ENCODE measurements at regions not wholly inside any gene's neighbourhood (a gene's known extent, or its start where the extent isn't known, plus 50 kb on each side); places are given as distances from the start of the nearest gene placed in this dataset.

DNA sequence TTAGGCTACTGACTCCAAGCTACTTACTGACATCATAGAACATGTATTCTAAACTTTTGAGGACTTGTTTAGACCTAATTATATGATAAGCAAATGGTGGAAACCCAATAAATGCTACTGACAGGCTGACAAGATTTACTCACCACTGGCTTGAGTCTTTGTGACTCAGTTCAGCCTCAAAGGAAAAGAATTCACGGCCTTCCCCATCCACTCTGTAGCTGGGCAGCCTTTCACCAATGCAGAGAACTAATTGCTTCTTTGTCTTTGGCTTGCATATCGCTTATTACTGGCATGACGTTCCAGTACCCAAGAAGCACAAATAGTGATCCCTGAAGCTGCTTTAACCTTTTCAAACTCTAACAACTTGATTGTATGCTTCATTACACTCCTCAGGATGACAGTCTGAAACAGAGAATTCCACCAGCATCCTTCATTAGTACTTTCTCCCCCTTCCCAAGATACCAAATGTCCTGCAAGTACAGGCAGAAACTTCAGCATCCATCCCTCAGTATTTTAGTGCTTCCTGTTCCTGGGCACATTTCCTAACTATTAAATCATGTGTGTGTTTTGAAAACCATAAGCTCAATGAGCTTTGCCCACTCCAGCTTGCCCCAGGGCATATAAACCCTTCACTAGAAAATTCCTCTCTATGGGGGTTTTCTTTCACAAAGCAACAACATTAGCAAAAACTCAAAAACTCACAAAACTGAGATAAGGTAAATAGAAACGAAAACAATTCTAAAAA, 298.1 kb upstream of the SLC7A11 start:
- no peaks in the 10 kb centered on the region for H3K9me3 ChIP-seq (ENCODE audit: insufficient read depth, low read length)
- DNase-seq (ENCODE audit: low read depth, low spot score) = no peak
- TF ChIP-seq YY1 (IDR thresholded peaks at IDR 0.05; ENCODE audit: insufficient read depth, insufficient read length) (no peak), ZNF274 (IDR thresholded peaks at IDR 0.05; ENCODE audit: low read depth, low read length) (no peak)
- no peaks in the 10 kb centered on the region for H3K36me3 ChIP-seq (ENCODE audit: insufficient read depth, insufficient read length, low read length)
- no peak overlapping the region for H3K4me3 ChIP-seq (ENCODE audit: insufficient read length, low read depth)
- no peaks in the 10 kb centered on the region for H3K27me3 ChIP-seq (ENCODE audit: insufficient read depth, insufficient read length)
- H3K4me1 ChIP-seq (ENCODE audit: insufficient read depth, insufficient read length) = no peaks in the 10 kb centered on the region
- no peak overlapping the region for H3K9ac ChIP-seq (ENCODE audit: insufficient read length, low read depth)

DNA sequence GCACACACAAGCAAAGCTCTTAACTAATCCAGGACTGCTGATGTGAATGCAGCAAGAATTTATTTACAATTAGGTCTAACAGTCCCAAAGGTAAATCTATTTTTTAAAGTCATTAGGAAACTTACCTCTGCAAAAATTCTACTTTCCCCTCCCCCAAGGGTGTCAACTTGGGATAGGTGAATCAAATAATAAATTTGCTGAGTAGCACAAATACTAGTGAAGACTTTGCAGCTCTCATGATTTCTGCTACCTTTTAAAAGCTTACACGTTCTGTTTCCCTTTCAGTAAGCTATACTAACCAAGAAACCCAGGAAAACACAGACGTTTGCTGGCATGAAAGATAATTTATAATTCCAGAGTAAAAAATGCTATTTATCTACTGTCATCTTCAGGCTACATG, 296.6 kb upstream of the SLC7A11 start:
- Histone ChIP-seq H3K9ac (ENCODE audit: insufficient read length, low read depth) (no peak overlapping the region), H3K4me3 (ENCODE audit: insufficient read length, low read depth) (no peak overlapping the region), H3K27me3 (ENCODE audit: insufficient read depth, insufficient read length) (no peaks in the 10 kb centered on the region), H3K36me3 (ENCODE audit: insufficient read depth, insufficient read length, low read length) (no peaks in the 10 kb centered on the region), H3K9me3 (ENCODE audit: insufficient read depth, low read length) (no peaks in the 10 kb centered on the region), H3K4me1 (ENCODE audit: insufficient read depth, insufficient read length) (no peaks in the 10 kb centered on the region)
- no peak for DNase-seq (ENCODE audit: low read depth, low spot score)
- TF ChIP-seq YY1 (IDR thresholded peaks at IDR 0.05; ENCODE audit: insufficient read depth, insufficient read length) (no peak), SUZ12 (IDR thresholded peaks at IDR 0.05; ENCODE audit: extremely low read depth, insufficient read depth, insufficient read length) (no peak), ZNF274 (IDR thresholded peaks at IDR 0.05; ENCODE audit: low read depth, low read length) (no peak)

DNA sequence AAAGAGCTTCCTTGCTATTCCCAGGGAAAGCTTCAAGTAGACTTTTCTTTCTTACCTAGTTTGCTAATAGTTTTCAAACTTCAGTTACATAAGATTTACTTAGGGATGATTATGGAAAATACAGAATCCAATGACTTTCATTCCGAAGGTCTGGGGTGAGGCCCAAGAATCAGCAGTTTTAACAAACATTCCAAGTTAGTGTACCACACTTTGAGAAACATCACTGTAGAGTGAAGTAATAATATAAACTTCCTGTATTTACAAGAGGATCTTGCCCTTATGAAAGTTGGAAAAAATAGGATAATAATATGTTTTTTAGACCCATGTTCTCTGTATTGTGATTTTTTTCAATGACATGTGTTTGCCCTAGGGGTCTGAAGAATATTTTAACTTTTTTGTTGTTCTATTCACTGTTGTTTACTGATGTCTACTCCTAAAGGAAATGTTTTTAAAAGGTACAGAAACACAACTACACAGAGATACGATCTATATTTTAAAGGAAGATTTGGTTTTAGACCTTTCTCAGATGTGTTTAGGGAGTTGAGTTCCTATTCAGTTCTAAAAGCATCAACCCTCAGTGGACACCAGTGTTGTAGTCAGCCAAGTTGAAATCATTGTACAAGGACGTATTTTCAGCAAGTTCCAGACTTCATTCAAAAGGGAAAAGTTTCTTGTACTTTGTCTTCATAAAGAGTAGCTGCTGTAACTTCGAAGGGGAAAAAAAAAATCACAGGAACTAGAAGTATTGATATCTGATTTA, 295.8 kb upstream of the SLC7A11 start:
- H3K4me1 ChIP-seq (ENCODE audit: insufficient read depth, insufficient read length) = no peaks in the 10 kb centered on the region
- no peak overlapping the region for H3K9ac ChIP-seq (ENCODE audit: insufficient read length, low read depth)
- TF ChIP-seq ZNF274 (IDR thresholded peaks at IDR 0.05; ENCODE audit: low read depth, low read length) (no peak), YY1 (IDR thresholded peaks at IDR 0.05; ENCODE audit: insufficient read depth, insufficient read length) (no peak), SUZ12 (IDR thresholded peaks at IDR 0.05; ENCODE audit: extremely low read depth, insufficient read depth, insufficient read length) (no peak)
- H3K36me3 ChIP-seq (ENCODE audit: insufficient read depth, insufficient read length, low read length) = no peaks in the 10 kb centered on the region
- H3K27me3 ChIP-seq (ENCODE audit: insufficient read depth, insufficient read length) = no peaks in the 10 kb centered on the region
- DNase-seq (ENCODE audit: low read depth, low spot score) = no peak
- no peaks in the 10 kb centered on the region for H3K9me3 ChIP-seq (ENCODE audit: insufficient read depth, low read length)
- H3K4me3 ChIP-seq (ENCODE audit: insufficient read length, low read depth) = no peak overlapping the region

DNA sequence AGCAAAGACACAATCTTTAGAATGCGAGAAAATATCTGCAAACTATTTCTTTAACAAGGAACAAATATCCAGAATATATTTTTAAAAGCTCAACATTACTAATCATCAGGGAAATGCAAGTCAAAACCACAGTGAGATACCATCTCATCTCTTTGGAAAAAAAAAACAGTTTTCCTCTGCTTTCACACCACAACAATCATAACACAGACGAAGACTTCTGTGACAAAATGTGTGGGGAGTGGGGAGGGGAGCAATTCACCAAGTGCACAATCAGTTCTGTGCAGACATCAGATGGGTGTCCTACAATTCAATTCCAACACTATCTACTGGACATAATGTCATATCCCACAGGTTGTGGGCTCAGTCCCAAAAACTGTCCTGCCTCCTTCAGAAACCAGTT, 293.2 kb upstream of the SLC7A11 start:
- Histone ChIP-seq H3K9me3 (ENCODE audit: insufficient read depth, low read length) (0 out of 2 replicates have a peak, but pooled peaks cover 7% of the 10 kb centered on the region), H3K4me3 (ENCODE audit: insufficient read length, low read depth) (no peak overlapping the region), H3K4me1 (ENCODE audit: insufficient read depth, insufficient read length) (no peaks in the 10 kb centered on the region), H3K27me3 (ENCODE audit: insufficient read depth, insufficient read length) (no peaks in the 10 kb centered on the region), H3K9ac (ENCODE audit: insufficient read length, low read depth) (no peak overlapping the region), H3K36me3 (ENCODE audit: insufficient read depth, insufficient read length, low read length) (no peaks in the 10 kb centered on the region)
- DNase-seq (ENCODE audit: low read depth, low spot score) = no peak
- TF ChIP-seq YY1 (IDR thresholded peaks at IDR 0.05; ENCODE audit: insufficient read depth, insufficient read length) = no peak
- no peak for TF ChIP-seq SUZ12 (IDR thresholded peaks at IDR 0.05; ENCODE audit: extremely low read depth, insufficient read depth, insufficient read length)
- no peak for TF ChIP-seq ZNF274 (IDR thresholded peaks at IDR 0.05; ENCODE audit: low read depth, low read length)

DNA sequence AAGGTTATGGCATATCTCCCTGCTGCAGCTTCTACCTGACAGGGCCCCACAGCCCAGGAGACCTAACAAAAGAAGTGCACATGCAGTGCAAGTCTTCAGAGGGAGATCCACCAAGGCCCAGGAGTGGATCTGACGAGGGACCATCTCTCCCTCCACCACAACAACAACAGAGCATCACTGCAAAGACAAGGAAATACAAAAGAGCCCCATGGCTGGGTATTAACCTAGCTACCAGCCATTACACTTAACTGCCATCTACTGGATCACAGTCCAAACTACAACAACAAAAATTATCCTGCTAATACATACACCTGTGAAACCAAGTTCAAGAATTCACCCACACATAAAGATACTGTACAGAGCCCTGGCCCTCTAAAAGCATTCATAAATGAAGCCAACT, 280.2 kb upstream of the SLC7A11 start:
- peak; percentile 16 for DNase-seq (ENCODE audit: low read depth, low spot score)

DNA sequence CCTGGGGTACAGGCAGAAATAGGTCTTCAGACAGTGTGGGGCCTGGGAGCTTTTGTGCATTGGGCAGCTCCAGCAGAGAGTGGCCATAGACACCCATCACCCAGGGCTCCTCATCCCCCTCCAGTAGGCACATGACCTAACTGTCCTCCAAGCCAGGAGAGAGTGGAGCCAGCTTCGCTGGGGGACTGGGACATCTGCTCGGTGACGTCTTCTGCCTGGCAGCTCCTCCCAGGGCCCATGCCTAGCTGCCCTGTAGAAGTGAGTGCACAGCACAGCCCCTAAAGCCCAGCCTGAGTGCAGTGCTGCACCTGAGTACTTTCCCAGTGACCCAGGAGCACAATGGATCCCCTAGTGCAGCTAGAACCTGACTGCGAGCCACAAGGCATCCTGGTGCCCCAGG, 279.7 kb upstream of the SLC7A11 start:
- H3K36me3 ChIP-seq (ENCODE audit: insufficient read depth, insufficient read length, low read length) = no peaks in the 10 kb centered on the region
- H3K4me1 ChIP-seq (ENCODE audit: insufficient read depth, insufficient read length) = no peaks in the 10 kb centered on the region
- TF ChIP-seq SUZ12 (IDR thresholded peaks at IDR 0.05; ENCODE audit: extremely low read depth, insufficient read depth, insufficient read length) (no peak), ZNF274 (IDR thresholded peaks at IDR 0.05; ENCODE audit: low read depth, low read length) (no peak)
- H3K27me3 ChIP-seq (ENCODE audit: insufficient read depth, insufficient read length) = no peaks in the 10 kb centered on the region
- H3K9me3 ChIP-seq (ENCODE audit: insufficient read depth, low read length) = no peaks in the 10 kb centered on the region; the same call in 1 of the 2 replicates
- DNase-seq (ENCODE audit: low read depth, low spot score) = no peak
- no peak overlapping the region for H3K9ac ChIP-seq (ENCODE audit: insufficient read length, low read depth)
- no peak overlapping the region for H3K4me3 ChIP-seq (ENCODE audit: insufficient read length, low read depth)

More for the DNA sequence above, 280.2 kb upstream of the SLC7A11 start:
- H3K9ac ChIP-seq (ENCODE audit: insufficient read length, low read depth) = no peak overlapping the region
- H3K4me1 ChIP-seq (ENCODE audit: insufficient read depth, insufficient read length) = no peaks in the 10 kb centered on the region
- H3K27me3 ChIP-seq (ENCODE audit: insufficient read depth, insufficient read length) = no peaks in the 10 kb centered on the region
- TF ChIP-seq ZNF274 (IDR thresholded peaks at IDR 0.05; ENCODE audit: low read depth, low read length) = no peak
- TF ChIP-seq SUZ12 (IDR thresholded peaks at IDR 0.05; ENCODE audit: extremely low read depth, insufficient read depth, insufficient read length) = no peak
- no peak for TF ChIP-seq YY1 (IDR thresholded peaks at IDR 0.05; ENCODE audit: insufficient read depth, insufficient read length)
- no peaks in the 10 kb centered on the region; the same call in 1 of the 2 replicates for H3K9me3 ChIP-seq (ENCODE audit: insufficient read depth, low read length)
- H3K4me3 ChIP-seq (ENCODE audit: insufficient read length, low read depth) = no peak overlapping the region
- H3K36me3 ChIP-seq (ENCODE audit: insufficient read depth, insufficient read length, low read length) = no peaks in the 10 kb centered on the region

DNA sequence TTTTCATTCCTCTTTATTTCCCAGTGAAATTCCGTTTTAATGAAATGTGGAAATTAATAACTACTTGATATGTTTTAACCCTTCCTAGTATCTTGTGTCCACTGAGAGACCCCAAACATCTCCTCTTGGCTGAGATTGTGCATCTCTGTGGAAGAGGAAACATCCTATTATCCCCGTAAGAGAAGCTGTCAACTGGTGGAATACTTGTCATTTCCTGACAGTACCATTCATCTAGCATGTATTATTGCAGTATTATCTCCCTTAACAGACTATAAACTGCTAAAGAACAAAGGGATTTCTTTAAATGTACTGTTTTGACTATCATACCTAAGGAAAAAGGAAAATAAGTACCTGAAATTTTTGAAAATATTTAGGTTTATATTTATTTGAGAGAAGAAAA, 277.3 kb upstream of the SLC7A11 start:
- no peak for TF ChIP-seq SUZ12 (IDR thresholded peaks at IDR 0.05; ENCODE audit: extremely low read depth, insufficient read depth, insufficient read length)
- TF ChIP-seq ZNF274 (IDR thresholded peaks at IDR 0.05; ENCODE audit: low read depth, low read length) = no peak
- TF ChIP-seq YY1 (IDR thresholded peaks at IDR 0.05; ENCODE audit: insufficient read depth, insufficient read length) = no peak
- Histone ChIP-seq H3K9ac (ENCODE audit: insufficient read length, low read depth) (no peak overlapping the region), H3K27me3 (ENCODE audit: insufficient read depth, insufficient read length) (no peaks in the 10 kb centered on the region), H3K4me1 (ENCODE audit: insufficient read depth, insufficient read length) (no peaks in the 10 kb centered on the region), H3K36me3 (ENCODE audit: insufficient read depth, insufficient read length, low read length) (no peaks in the 10 kb centered on the region), H3K4me3 (ENCODE audit: insufficient read length, low read depth) (no peak overlapping the region), H3K9me3 (ENCODE audit: insufficient read depth, low read length) (no peaks in the 10 kb centered on the region)
- no peak for DNase-seq (ENCODE audit: low read depth, low spot score)
